HepG2 (cell line): ENCODE measurements at regions not wholly inside any gene's neighbourhood (a gene's known extent, or its start where the extent isn't known, plus 50 kb on each side); places are given as distances from the start of the nearest gene placed in this dataset.

Source experiments
- ATAC-seq: fragments of 200-7000 bp; cut with Tn5 transposase; 3 replicates; pipeline ENCODE4 v1.9.1; 2020; ENCODE audit warnings: mild to moderate bottlenecking, moderate library complexity
- BruUV-seq: library from RNA; stranded (reverse); fragments of 400-500 nt; replicated peaks from 2 replicates; lab custom pipeline; 2021; lab: Mats Ljungman, UMichigan
- CTCF ChIA-PET: fragments of 300-600 bp; formaldehyde crosslinking; extraction: SDS; loops from one replicate; lab custom pipeline; 2021; ENCODE audit warnings: low total read pairs, inconsistent platforms, low intra/inter-chr PET ratio; lab: Yijun Ruan, JAX
- POLR2A ChIA-PET: fragments of 350-600 bp; sonication (Branson Sonifier 250); formaldehyde crosslinking; loops from one replicate; lab custom pipeline; 2020; ENCODE audit warnings: antibody characterized with exemption, inconsistent platforms; lab: Yijun Ruan, JAX
- DNase-seq: peaks from one replicate; pipeline ENCODE4 v3.0.0-alpha.2; 2015; ENCODE audit warnings: low spot score
- FAIRE-seq: peaks from 3 replicates; lab custom pipeline; 2011; peaks lifted over from hg19 to GRCh38; lab: Jason Lieb, UNC
- H2AFZ ChIP-seq: one replicate; pipeline ENCODE4 v1.6.1; 2011; ENCODE audit warnings: low read length, inconsistent platforms
- H3K27ac ChIP-seq: fragments of 300-600 bp; 3 replicates; pipeline ENCODE4 v1.8.0; 2011; ENCODE audit warnings: mixed run types, mild to moderate bottlenecking, mixed read lengths, low read length, inconsistent platforms; ENCODE audit not compliant: insufficient read depth; ENCODE audit errors: extremely low read length
- H3K27me3 ChIP-seq, 2 experiments: fragments of 200-600 bp in 1 of 2; 2 replicates in 1 of 2; 3 replicates in 1 of 2; pipeline versions ENCODE4 v1.6.0 to v1.8.0; 2011; ENCODE audit warnings: low read length in 2 of 2, mild to moderate bottlenecking in 2 of 2, moderate library complexity in 2 of 2, inconsistent platforms in 1 of 2; ENCODE audit not compliant: insufficient read depth in 2 of 2, control insufficient read depth in 1 of 2
- H3K36me3 ChIP-seq, 2 experiments: fragments of 200-600 bp in 1 of 2; replicated peaks in 1 of 2; 2 replicates in 1 of 2; 3 replicates in 1 of 2; pipeline versions ENCODE4 v1.5.1 to v1.8.0; 2011; ENCODE audit warnings: low read length in 2 of 2, inconsistent platforms in 1 of 2; ENCODE audit not compliant: insufficient read depth in 2 of 2, control insufficient read depth in 1 of 2
- H3K4me1 ChIP-seq: 2 replicates; pipeline ENCODE4 v1.5.1; 2012; ENCODE audit warnings: low read length, inconsistent platforms; ENCODE audit not compliant: insufficient read depth
- H3K4me2 ChIP-seq: 2 replicates; pipeline ENCODE4 v1.6.0; 2011; ENCODE audit warnings: low read depth, low read length, inconsistent platforms
- H3K4me3 ChIP-seq, 3 experiments: fragments of 200-600 bp in 1 of 3; sonication (generic), shearing (Covaris generic) in 1 of 3; replicated peaks in 1 of 3; 2 replicates each; pipeline ENCODE4 v1.5.1; 2011 to 2016; ENCODE audit warnings: low read length in 3 of 3, inconsistent platforms in 2 of 3, low read depth in 2 of 3, mild to moderate bottlenecking in 2 of 3, control low read depth in 1 of 3, mixed read lengths in 1 of 3; ENCODE audit not compliant: insufficient read depth in 1 of 3
- H3K79me2 ChIP-seq: one replicate; pipeline ENCODE4 v1.6.1; 2011; ENCODE audit warnings: low read length, inconsistent platforms; ENCODE audit not compliant: insufficient read depth
- H3K9ac ChIP-seq: 2 replicates; pipeline ENCODE4 v1.6.0; 2011; ENCODE audit warnings: mild to moderate bottlenecking, low read depth, low read length, inconsistent platforms; ENCODE audit not compliant: insufficient read depth
- H3K9me3 ChIP-seq: 2 replicates; pipeline ENCODE4 v1.5.1; 2012; ENCODE audit warnings: mild to moderate bottlenecking, low read length
- H4K20me1 ChIP-seq: 2 replicates; pipeline ENCODE4 v1.6.0; 2011; ENCODE audit warnings: inconsistent platforms, mild to moderate bottlenecking, low read length, moderate library complexity; ENCODE audit not compliant: insufficient read depth
- CEBPB ChIP-seq: IDR thresholded peaks from 2 replicates; pipeline ENCODE4 v1.6.1; 2011; ENCODE audit warnings: low read depth, low read length, improper control_type of control experiment, borderline replicate concordance
- FOXJ3 ChIP-seq: sonication (generic); formaldehyde crosslinking; IDR thresholded peaks from 2 replicates; pipeline ENCODE4 v1.4.0; 2020; ENCODE audit warnings: missing genetic modification reagents, mild to moderate bottlenecking, borderline replicate concordance
- HOXA5 ChIP-seq: sonication (generic); formaldehyde crosslinking; IDR thresholded peaks from 2 replicates; pipeline ENCODE4 v1.4.0; 2020; ENCODE audit warnings: missing genetic modification reagents
- KLF9 ChIP-seq: IDR thresholded peaks from 2 replicates; pipeline ENCODE4 v1.6.1; 2016; ENCODE audit warnings: low read depth
- MTF2 ChIP-seq: sonication (generic); formaldehyde crosslinking; IDR thresholded peaks from 2 replicates; pipeline ENCODE4 v1.5.0; 2020; ENCODE audit warnings: missing genetic modification reagents, borderline replicate concordance
- RFX1 ChIP-seq: fragments of 450-650 bp; IDR thresholded peaks from 2 replicates; pipeline ENCODE4 v1.6.1; 2017
- RNF2 ChIP-seq: fragments of 450-650 bp; conservative IDR thresholded peaks from 2 replicates; pipeline ENCODE4 v1.6.1; 2016; ENCODE audit warnings: low read depth
- SMARCC2 ChIP-seq: fragments of 450-650 bp; IDR thresholded peaks from 2 replicates; pipeline ENCODE4 v1.6.1; 2017; ENCODE audit warnings: antibody characterized with exemption, mild to moderate bottlenecking
- ZBTB14 ChIP-seq: sonication (generic); formaldehyde crosslinking; IDR thresholded peaks from 2 replicates; pipeline ENCODE4 v1.4.0; 2020; ENCODE audit warnings: missing genetic modification reagents
- ZEB1 ChIP-seq: IDR thresholded peaks from 2 replicates; pipeline ENCODE4 v1.6.1; 2012; ENCODE audit warnings: mild to moderate bottlenecking, low read depth, inconsistent platforms; ENCODE audit not compliant: insufficient replicate concordance
- ZFP62 ChIP-seq: sonication (generic); formaldehyde crosslinking; IDR thresholded peaks from 2 replicates; pipeline ENCODE4 v1.4.0; 2020; ENCODE audit warnings: missing genetic modification reagents
- ZNF776 ChIP-seq: sonication (generic); formaldehyde crosslinking; IDR thresholded peaks from 2 replicates; pipeline ENCODE4 v1.4.0; 2020; ENCODE audit warnings: mild to moderate bottlenecking, missing genetic modification reagents
- WGBS: methylation state at CpG from one replicate; pipeline ENCODE4 v1.1.6; 2017; ENCODE audit warnings: low lambda C conversion rate; 5-methylcytosine and 5-hydroxymethylcytosine counted together
- in situ Hi-C: cut with HindIII; loops from 2 replicates; pipeline ENCODE4 v1.10.0; 2017; ENCODE audit warnings: low pct_unique_long_range_greater_than_20kb; ENCODE audit not compliant: extremely low pct_ligation_motif_present
- intact Hi-C: fragments of 100-400 bp; cut with micrococcal nuclease; formaldehyde crosslinking; loops from one replicate; pipeline ENCODE4 v1.10.0; 2022; ENCODE audit not compliant: unreplicated experiment
- TF ChIP-seq, protein P1 (sequence below): IDR thresholded peaks from 2 replicates; pipeline ENCODE4 v1.6.1; 2016; ENCODE audit warnings: missing genetic modification reagents, missing compliant biosample characterization
- TF ChIP-seq, protein P2 (sequence below): sonication (generic); formaldehyde crosslinking; conservative IDR thresholded peaks from 2 replicates; pipeline ENCODE4 v1.4.0; 2020; ENCODE audit warnings: mild to moderate bottlenecking, missing genetic modification reagents, moderate library complexity

GRCh38 chr13:104286566-104287290 is 1220.5 kb upstream of the SLC10A2 start (continued):
- TF ChIP-seq FOXJ3 (no peak), ZNF776 (CRISPR knock-in tag) (no peak), HOXA5 (no peak), KLF9 (CRISPR knock-in tag) (no peak)

DNA sequence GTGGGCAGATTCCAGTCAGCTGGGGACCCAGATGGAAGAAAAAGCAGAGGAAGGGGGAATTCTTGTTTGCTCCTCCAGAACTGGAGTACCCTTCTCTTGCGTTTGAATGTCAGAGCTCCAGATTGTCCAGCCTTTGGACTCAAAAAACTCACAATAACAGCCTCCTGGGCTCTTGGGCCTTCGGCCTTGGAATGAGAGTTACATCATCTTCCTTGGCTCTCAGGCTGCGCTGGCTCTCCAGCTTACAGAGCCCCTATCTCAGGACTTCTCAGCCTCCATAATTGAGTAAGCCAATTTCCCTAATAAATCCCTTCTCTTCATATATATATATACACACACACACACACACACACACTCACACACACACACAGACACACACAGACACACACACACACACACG is 1215.7 kb upstream of the SLC10A2 start:
- ChIA-PET POLR2A (no interaction called here), CTCF (no interaction called here)
- Histone ChIP-seq H3K27me3 (no peaks in the 10 kb centered on the region), H3K4me1 (no peaks in the 10 kb centered on the region), H3K9me3 (peaks cover 57% of the 10 kb centered on the region), H3K36me3 (no peaks in the 10 kb centered on the region), H3K79me2 (no peaks in the 10 kb centered on the region), H3K4me3 (no peak overlapping the region), H3K9ac (no peak overlapping the region), H3K27ac (no peak overlapping the region), H4K20me1 (no peaks in the 10 kb centered on the region), H2AFZ (no peak overlapping the region), H3K4me2 (no peak overlapping the region)
- BruUV-seq, result no TSS peak
- FAIRE-seq (no peak), DNase-seq (no peak), ATAC-seq (no peak)
- in situ Hi-C loops (no loop called here), intact Hi-C loops (no loop called here)
- 30% methylated on average over 4 of the region's 4 CpGs for WGBS
- TF ChIP-seq RFX1 (no peak), SMARCC2 (no peak), ZBTB14 (CRISPR knock-in tag) (no peak), ZEB1 (no peak), RNF2 (no peak), ZFP62 (CRISPR knock-in tag) (no peak), MTF2 (no peak), CEBPB (no peak)
- TF ChIP-seq, protein P1, sequence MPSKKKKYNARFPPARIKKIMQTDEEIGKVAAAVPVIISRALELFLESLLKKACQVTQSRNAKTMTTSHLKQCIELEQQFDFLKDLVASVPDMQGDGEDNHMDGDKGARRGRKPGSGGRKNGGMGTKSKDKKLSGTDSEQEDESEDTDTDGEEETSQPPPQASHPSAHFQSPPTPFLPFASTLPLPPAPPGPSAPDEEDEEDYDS, result no peak
- TF ChIP-seq, protein P2, sequence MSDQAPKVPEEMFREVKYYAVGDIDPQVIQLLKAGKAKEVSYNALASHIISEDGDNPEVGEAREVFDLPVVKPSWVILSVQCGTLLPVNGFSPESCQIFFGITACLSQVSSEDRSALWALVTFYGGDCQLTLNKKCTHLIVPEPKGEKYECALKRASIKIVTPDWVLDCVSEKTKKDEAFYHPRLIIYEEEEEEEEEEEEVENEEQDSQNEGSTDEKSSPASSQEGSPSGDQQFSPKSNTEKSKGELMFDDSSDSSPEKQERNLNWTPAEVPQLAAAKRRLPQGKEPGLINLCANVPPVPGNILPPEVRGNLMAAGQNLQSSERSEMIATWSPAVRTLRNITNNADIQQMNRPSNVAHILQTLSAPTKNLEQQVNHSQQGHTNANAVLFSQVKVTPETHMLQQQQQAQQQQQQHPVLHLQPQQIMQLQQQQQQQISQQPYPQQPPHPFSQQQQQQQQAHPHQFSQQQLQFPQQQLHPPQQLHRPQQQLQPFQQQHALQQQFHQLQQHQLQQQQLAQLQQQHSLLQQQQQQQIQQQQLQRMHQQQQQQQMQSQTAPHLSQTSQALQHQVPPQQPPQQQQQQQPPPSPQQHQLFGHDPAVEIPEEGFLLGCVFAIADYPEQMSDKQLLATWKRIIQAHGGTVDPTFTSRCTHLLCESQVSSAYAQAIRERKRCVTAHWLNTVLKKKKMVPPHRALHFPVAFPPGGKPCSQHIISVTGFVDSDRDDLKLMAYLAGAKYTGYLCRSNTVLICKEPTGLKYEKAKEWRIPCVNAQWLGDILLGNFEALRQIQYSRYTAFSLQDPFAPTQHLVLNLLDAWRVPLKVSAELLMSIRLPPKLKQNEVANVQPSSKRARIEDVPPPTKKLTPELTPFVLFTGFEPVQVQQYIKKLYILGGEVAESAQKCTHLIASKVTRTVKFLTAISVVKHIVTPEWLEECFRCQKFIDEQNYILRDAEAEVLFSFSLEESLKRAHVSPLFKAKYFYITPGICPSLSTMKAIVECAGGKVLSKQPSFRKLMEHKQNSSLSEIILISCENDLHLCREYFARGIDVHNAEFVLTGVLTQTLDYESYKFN (CRISPR knock-in tag), result no peak
